NCI-H2196 (cell line): ENCODE measurements at regions not wholly inside any gene's neighbourhood (a gene's known extent, or its start where the extent isn't known, plus 50 kb on each side); places are given as distances from the start of the nearest gene placed in this dataset.

ENCODE experiments used
- DNase-seq: peaks from one replicate; lab custom pipeline; 2025; ENCODE audit not compliant: unreplicated experiment; lab: John Stamatoyannopoulos, UW

DNA sequence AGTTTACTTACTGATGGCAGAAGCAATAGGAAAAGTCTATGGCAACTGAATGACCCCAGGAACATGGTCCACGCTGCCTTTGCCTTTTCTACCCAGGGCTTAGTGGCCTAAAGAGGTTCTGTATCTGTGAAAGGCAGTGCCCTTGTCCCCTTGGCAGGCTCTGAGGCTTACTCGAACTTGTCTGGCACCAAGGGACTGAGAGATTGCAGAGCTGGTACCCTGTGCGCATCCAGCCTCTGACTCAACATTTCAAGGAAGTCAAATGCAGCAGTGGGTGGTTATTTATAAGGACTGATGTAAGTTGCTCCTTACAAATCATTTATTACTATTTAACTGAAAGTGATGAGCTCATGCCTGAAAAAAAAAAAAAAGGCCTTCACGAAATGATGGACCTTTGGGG is 299.9 kb upstream of the MYOCD start:
- no peak for DNase-seq

DNA sequence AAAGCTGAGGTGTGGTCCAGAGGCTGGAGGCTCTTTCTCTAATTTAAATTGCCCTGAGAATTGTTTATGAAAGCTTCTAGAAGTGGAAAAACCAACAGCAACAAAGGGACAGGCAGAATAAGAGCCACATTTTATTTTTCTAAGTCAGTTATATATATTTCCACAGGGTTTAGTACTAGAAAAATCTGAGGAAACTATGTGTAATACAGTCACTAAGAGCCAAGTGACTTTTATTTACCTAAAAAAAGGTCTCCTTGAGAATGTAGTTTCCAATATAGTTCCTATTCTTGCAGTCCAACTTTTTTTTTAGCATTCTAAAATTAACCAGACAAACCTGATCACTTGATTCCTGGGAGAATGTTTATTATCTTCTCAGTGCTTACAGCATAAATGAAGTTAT is 296.6 kb upstream of the MYOCD start:
- no peak for DNase-seq

DNA sequence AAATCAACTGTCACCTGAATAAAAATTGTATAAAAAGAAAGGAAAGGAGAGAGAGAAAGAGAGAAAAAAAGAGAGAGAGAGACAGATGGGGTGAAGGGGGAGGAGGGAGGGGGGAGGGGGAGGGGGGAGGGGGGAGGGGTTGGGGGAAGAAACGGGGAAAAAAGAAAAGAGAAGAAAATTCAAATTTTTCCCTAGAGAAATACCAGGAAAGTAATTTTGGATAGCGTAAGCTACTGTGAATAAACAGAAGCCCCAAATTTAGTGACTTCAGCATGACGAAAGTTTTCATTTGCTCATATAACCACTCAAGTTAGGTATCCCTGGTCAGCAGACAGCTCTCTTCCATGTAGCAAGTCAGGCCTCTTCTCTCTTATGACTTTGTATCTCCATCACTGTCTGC is 289.4 kb upstream of the MYOCD start:
- DNase-seq = no peak

DNA sequence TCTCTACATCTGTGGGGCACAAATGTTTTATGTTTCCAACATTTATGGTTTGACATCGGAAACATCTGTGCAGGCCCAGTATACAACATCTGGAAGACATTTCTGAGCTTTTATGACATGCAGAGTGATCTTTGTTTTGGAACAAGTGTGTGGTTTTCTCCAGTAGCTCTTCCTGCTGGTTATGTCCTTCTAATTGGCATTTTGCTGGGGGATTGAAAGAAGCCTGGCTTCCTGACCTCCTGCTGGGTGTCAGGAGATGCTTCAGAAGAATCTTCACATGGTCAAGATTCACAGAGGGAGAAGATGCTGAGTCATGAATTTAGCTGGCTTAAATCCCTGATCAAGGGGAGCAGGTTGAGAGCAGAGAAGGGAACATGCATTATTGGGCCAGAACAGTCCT is 279.5 kb upstream of the MYOCD start:
- DNase-seq = no peak

DNA sequence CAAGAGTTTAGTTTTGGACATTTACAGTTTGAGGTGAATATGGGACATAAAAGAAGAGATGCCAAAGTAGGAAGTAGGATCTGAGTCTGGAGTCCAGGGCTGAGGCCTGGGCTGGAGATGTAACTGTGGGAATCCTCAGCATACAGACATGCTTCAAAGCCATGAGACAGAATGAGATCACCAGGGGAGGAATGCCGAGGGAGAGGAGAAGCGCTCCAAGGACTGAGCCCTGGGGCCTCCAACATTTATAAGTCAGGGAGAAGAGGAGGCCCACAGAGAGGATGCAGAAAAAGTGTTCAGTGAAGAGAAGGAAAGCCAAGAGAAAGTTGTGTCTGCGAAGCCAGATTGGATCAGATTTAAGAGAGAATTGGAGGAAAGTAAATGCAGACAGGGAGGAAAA is 277.5 kb upstream of the MYOCD start:
- DNase-seq = no peak

DNA sequence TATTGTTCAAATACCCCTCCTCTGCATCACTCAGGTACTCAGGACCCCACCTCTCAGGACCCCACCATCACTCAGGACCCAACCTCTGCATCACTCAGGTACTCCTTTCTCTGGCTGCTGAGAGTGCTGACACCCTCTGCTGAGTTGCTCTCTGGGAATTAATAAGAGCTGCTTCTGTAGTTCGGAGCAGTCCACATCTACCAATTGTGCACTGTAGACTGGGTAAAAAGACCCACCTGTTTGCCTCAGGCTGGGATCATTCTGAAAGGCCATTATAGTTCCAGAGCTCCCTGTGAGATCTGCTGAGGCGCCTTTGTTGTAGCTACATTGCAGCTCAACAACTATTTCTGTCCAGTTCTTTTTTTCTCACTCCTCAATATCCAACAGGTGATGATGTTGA is 276.3 kb upstream of the MYOCD start:
- no peak for DNase-seq

DNA sequence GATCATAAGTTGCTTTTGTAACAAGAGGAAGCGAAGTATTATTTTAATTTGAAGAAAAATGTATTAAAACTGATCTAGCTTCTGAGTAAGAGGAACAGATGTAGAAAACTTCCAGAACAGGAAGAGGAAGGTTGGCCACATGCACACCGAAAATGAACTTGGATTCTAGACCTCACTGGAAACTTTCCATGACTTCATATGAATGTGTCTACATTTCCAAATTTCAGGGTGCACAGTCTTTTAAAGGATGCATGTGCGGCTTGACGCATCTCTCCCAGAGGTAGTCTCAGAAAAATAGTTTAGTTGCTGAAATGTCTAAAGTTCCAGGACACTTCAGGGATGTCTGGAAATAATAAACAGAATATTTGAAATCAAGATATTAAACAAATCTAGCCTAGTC is 275.1 kb upstream of the MYOCD start:
- no peak for DNase-seq

DNA sequence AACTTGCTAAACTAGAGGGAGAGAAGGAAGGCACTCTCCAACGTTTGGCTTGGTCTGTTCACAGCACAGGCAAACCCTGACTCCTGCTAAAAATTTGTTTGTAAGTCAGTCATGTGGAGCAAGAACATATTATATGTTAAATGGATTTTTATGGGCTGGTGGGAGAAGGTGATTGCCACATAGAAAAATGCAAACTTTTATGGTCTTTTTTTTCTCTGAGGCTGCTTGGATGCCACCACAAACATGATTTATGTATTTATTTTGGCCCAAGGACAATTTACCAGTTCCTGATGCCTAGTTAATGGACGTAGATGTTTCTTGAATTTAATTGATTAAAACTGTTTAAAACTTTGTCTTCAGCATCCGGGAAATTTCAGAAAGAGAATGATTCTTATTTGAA is 274.2 kb upstream of the MYOCD start:
- no peak for DNase-seq

DNA sequence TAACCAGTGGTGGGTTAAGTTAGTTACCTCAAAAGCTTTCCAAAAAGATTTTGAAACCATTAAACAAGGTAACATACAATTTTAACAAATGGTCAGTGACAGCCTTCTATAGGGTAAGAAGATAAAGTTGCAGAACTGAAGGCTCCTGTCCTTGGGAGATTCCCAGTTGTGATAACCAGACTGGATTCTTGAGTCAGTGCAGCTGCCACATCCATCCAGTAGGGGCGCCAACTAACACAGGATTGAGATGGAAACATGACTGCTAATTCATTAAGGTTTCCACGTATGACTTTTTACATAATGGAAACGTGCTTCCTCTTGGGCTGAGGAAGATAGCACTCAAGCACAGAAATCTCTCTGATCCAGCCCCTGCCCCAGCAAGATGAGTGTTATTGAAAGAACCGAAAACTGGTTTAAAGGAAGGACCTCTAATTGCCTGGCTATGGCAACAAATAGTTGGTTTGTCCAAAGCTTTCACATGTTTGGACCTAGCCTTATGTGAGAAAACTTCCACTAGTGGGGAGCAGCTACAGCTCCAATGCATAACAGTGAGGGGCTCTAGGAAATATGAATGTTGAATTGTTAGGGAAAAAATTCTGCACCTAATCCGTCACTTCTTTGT is 269.8 kb upstream of the MYOCD start:
- DNase-seq = no peak

DNA sequence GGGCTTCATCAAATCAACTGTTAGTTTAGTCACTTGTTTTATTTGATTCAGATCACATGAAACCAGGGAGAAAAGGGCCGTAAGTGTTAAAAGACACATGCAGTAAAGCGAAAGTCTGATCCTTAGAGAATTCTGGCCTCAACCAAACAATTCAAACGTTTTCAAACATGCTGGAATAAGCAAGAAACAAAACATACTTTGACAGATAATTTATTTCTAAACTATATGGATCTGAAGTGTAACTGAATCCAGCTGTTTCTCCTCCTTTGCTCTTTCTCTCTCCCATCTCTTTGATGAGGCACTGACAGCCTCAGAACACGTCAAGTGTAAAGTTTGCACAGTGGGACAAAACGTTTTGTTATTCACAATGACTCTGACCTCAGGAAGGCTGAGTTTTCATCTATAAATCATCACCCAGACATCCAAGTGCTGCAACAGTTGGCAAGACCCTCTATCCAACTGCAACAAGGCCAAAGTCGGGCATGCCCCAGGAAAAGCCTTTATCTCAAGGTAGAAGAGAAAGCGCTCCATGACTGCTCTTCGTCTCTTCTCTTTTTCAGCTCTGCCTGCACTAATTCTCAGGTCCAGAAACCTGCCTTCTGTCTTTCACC is 267.1 kb upstream of the MYOCD start:
- no peak for DNase-seq

DNA sequence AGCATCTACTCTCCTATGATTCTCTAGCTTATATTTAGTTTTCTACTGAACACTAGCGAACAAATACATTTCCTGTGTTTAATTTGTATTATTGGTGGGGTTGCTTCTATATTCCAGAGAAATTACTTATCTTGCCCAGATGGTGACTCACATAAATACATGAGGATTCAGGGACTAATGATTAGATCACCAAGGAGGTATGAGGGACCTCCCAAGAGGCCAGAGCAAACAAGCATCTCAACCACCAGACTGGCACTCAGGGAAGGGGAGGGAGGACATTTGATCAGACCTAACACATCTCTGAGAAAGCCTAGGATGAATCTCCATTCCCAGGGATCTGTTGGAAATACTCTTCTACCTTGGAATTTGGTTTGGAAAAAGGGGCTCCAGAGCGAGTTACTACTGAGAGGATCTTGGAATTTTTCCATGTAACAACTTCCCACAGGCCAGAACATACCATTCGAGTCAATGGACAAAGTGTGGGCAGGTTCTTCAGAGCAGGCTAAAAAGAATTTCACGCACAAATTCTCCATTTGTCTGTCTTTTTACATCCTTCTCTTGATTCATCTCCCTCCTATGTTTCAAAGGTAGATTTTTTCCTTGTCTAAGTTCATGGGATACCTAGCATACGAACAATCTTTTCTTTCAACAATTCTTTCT is 262.6 kb upstream of the MYOCD start:
- DNase-seq = no peak

DNA sequence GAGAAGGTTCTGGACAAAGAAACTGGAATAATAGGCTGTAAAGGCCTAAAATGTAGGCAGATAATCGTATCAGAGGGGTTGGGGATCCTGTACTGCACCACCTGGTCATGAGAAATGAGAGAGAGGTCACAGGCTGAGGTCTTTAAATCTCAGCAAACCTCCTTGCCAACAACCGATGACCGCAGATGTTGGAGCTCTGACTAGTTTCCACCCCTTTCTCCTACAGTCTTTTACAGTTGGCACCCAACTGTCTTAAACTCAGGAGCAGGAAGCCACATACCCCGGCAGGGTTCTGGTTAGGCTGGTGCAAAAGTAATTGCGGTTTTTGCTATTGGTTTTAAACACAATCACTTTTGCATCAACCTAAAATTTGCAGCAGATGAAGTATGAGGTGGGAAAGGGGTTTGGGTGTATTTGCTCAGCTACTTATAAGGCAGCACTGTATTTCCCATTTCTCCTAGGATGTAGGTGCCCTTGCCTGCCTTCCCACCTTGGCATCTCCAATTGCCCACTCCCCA is 261.8 kb upstream of the MYOCD start:
- DNase-seq = no peak

DNA sequence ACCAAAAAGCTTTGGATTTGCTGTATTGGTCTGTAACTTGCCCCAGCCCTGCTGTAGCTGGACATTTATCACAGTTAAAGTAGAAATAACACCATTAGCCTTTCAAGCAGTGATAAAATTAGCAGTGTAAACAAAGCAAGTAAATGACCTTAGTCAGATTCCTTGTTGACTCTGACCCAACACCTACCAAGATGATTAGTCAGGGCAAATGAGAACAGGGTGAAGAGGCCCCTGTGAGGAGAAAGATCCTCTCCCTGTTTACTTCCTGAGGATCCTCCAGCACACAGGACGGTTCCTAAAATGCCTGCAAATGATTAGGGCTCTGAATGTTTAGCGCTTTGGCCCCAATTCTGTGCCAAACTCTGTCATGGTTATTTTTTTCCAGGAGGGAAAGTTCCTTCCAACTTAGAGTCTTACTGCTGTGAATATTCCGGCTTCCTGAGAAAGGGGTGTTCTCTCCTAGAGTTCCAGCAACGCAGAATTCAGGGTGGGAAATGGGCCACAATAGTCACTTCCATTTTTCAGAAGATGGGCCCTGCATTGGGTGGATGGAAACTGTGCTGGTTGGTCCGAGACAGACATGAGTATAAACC is 259.0 kb upstream of the MYOCD start:
- no peak for DNase-seq

DNA sequence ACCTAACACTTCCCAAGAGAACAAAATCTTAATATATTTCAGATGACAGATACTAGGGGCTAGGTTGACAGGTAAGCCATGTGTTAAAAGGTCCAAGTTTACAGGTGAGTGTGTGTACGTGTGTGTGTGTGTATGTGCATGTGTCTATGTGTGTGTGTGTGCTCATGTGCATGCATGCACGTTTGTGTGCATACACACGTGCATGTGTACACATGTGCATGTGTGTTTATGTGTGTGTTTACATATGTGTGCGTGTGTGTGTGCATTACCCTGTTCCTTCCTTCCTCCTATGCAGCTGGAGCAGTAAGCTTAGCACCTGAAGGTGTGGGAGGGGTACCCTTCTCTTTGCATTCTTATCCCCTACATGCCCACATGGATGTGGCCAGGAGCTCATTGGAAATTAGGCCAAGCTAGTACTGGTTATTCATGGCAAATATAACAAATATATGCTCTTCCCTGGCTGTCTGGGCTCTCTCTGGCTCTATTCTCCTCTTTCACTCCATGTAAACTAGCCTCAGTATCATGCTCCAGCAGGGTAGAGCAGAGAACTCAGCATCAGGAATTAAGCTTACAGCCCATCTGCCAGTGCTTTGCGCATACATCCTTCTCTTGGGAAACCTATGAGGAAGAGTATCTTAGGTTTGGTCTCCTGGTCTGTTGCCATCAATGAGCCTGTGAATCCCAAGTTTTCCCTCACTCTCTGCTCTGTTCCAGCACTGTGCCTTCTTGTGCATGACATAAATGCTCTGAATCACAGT is 258.0 kb upstream of the MYOCD start:
- DNase-seq = no peak

DNA sequence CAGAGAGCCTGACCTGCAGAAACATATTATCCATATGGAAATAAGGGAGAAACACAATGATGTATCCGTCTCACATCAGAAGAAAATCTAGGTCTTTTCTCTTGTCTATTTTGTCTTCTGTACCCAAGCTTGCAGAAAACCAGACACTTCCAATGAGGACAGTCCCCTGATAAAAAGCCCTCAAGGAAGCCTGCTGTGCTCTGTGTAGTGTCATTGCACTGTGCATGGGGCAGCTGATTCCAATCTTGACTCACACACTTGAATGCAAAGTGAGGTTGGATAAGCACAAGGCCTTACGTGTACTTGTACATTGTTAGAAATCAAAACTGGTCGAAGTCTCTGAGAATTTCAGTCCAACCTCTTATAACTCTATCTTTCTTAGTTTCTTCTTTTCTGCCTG is 256.6 kb upstream of the MYOCD start:
- DNase-seq = no peak

DNA sequence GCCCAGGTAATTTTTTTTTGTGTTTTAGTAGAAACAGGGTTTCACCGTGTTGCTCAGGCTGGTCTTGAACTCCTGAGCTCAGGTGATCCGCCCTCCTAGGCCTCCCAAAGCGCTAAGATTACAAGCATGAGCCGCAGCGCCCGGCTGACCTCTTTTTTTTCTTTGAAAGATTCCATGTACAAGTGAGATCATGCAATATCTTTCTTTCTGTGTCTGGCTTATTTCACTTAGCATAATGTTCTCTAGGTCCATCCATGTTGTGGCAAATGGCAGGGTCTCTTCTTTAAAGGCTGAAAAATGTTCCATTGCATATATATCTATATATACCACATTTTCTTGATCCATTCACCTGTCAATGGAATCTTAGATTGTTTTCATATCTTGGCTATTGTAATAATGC is 255.0 kb upstream of the MYOCD start:
- DNase-seq = no peak

DNA sequence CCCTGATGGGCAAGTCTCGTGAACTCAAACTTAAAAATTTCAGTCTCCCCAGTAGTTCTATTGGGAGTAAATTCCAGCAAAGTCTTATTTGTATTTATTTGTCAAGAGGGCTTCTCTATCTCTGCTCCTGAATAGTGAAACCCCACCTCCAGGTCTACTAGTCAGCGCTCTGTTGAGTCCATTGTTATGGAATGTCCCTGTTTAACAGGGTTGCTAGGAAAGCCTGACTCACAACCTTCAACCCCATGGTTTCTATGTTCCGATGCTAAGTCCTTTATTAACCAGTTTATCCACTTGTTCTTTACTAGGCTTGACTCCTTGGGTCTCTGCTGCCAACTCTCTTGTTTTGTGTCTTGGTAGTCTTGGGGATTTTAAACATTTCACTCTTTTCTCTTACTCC is 250.7 kb upstream of the MYOCD start:
- no peak for DNase-seq

DNA sequence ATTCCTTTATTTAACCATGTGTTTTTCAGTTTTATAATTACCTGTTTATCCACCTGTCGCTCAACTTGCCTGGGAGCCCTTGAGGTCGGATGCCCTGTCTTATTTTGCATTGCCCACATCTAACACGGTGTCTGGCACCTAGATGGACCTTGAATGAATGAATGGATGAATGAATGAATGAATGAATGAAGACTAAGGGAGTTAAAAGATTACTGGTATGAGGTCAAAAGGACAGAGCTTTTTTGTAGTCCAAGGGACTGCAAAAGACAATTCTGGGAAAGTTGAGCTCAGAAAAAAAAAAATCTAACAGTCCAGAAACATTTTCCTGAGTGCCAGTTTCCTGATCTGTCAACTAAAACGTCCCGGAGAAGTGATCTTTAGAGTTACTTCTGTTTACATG is 244.6 kb upstream of the MYOCD start:
- no peak for DNase-seq

DNA sequence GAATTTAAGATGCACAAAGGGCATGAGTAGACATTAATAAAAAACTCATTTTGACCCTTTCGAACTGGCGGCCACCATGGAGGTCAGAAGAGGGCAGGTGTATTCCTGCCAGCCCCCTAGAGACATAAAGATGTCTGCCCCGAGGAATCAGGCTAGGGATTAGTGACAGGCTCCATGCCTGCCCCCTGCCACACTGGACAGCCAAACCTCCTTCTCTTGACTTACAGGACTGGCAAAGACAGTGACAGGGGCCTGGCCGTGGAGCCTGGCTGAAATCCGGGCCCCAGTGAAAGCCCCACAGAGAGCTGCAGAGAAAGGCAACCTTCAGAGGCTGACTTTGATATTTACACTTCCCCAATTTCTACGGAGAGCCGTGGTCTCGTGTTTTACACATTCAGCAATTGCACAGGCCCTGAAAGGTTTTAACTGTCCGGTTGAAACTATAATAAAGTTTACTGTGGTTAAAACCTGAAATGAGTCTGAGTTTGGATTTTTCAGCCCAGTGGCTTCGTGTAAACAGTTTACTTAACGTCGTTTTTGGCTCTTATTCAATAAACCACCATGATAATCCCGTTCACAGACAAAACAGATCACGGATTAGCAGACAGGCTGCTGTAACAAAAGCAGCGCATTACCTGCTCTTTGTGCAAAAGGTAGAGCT is 243.9 kb upstream of the MYOCD start:
- no peak for DNase-seq

DNA sequence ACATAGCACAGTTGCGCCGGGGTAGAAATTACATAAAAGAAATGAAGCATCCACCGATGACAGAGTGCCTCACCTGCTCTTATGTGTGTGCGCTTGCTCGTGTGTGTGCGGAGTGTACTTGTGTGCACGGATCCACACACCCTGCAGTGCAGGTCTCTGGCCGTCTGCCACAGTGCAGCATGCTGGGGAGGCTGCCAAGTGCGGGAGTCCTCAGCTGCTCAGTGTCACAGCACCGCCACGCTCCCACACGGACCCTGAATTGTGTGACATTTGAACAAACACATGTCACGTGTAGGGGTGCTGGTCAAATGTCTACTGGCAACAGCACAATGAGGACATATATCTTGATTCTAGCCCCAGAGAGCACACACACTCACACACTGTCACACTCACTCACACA is 243.0 kb upstream of the MYOCD start:
- DNase-seq = no peak

DNA sequence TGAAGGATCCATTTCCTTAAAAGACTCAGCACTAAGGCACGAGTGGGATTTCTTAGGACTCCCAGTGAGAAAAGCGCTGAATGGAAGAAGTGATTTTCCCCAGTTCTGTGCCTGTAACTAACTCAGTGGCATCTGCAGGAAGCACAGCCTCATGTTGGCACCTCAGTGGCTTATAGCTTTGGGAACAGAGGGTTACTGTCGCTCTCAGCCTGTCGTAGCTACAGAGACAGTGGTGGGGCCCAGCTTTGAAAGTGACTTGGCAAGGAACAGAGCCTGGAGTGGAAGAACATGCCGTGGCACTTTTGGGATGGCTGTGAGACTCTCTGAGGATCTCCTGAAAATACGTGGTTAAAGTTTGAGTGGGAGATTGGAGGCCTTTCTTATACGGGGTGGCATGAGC is 242.4 kb upstream of the MYOCD start:
- no peak for DNase-seq
